Vagina (tissue), 2 donors: ENCODE measurements at regions not wholly inside any gene's neighbourhood (a gene's known extent, or its start where the extent isn't known, plus 50 kb on each side); places are given as distances from the start of the nearest gene placed in this dataset.

Experiments
- DNase-seq, 2 donors: peaks; one replicate each; pipeline ENCODE4 v3.0.0-alpha.2; 2017; ENCODE audit errors: extremely low spot score in 2 of 2
- H3K27ac ChIP-seq: fragments of 200-600 bp; sonication (generic); one replicate; pipeline ENCODE4 v1.5.1; 2019
- H3K27me3 ChIP-seq: fragments of 200-600 bp; sonication (generic); one replicate; pipeline ENCODE4 v1.5.1; 2019
- H3K36me3 ChIP-seq, 2 donors: fragments of 200-600 bp; sonication (generic); one replicate each; pipeline ENCODE4 v1.5.1; 2017 to 2019
- H3K4me1 ChIP-seq: fragments of 200-600 bp; sonication (generic); one replicate; pipeline ENCODE4 v1.5.1; 2019
- H3K4me3 ChIP-seq, 2 donors: fragments of 200-600 bp; sonication (generic); 1 replicate in 1 of 2; 2 replicates in 1 of 2; pipeline ENCODE4 v1.5.1; 2016 to 2019
- H3K9me3 ChIP-seq: fragments of 200-600 bp; sonication (generic); one replicate; pipeline ENCODE4 v1.5.1; 2019
- POLR2A ChIP-seq, 2 donors: fragments of 450-650 bp; IDR thresholded peaks; one replicate each; pipeline ENCODE4 v1.6.1; 2017; ENCODE audit warnings: antibody characterized with exemption in 2 of 2, mild to moderate bottlenecking in 2 of 2, moderate library complexity in 2 of 2
- POLR2AphosphoS5 ChIP-seq, 2 donors: sonication (generic); formaldehyde crosslinking; IDR thresholded peaks; one replicate each; pipeline ENCODE4 v1.9.0; 2017; ENCODE audit warnings: antibody characterized with exemption in 2 of 2, mild to moderate bottlenecking in 2 of 2, low read depth in 1 of 2; ENCODE audit not compliant: insufficient read depth in 1 of 2
- intact Hi-C: fragments of 100-400 bp; cut with DNase I; formaldehyde crosslinking; loops from one replicate; pipeline ENCODE4 v1.15.1; 2023
- TF ChIP-seq, protein P1 (sequence below), 3 experiments: fragments of 450-650 bp in 2 of 3; fragments of 200-600 bp in 1 of 3; sonication (generic) in 1 of 3; IDR thresholded peaks; one replicate each; pipeline ENCODE4 v1.5.1; 2017 to 2019; ENCODE audit warnings: antibody characterized with exemption in 3 of 3, mild to moderate bottlenecking in 2 of 3, moderate library complexity in 2 of 3

DNA sequence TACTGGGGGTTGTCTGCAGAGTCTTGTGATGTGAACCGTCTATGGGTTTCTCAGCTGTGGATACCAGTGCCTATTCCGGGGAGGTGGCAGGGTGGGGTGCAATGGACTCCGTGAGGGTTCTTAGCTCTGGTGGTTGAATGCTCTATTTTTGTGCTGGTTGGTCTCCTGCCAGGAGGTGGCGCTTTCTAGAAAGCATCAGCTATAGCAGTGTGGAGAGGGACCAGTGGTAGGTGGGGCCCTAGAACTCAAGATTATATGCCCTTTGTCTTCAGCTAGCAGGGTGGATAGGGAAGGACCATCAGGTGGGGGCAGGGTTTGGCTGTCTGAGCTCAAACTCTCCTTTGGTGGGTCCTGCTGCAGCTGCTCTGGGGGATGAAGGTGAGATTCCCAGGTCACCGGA is 127.3 kb upstream of the PLD5 start:
- intact Hi-C loops = no loop called here
- H3K27me3 ChIP-seq = no peaks in the 10 kb centered on the region
- no peaks in the 10 kb centered on the region for H3K4me1 ChIP-seq
- no peak overlapping the region for H3K4me3 ChIP-seq
- no peaks in the 10 kb centered on the region for H3K36me3 ChIP-seq
- no peak overlapping the region for H3K27ac ChIP-seq
- H3K9me3 ChIP-seq = no peaks in the 10 kb centered on the region
- TF ChIP-seq POLR2A (IDR thresholded peaks at IDR 0.05) = no peak
- no peak for TF ChIP-seq POLR2AphosphoS5 (IDR thresholded peaks at IDR 0.05; ENCODE audit: insufficient read depth in 1 of 2, low read depth in 1 of 2)
- TF ChIP-seq, protein P1, sequence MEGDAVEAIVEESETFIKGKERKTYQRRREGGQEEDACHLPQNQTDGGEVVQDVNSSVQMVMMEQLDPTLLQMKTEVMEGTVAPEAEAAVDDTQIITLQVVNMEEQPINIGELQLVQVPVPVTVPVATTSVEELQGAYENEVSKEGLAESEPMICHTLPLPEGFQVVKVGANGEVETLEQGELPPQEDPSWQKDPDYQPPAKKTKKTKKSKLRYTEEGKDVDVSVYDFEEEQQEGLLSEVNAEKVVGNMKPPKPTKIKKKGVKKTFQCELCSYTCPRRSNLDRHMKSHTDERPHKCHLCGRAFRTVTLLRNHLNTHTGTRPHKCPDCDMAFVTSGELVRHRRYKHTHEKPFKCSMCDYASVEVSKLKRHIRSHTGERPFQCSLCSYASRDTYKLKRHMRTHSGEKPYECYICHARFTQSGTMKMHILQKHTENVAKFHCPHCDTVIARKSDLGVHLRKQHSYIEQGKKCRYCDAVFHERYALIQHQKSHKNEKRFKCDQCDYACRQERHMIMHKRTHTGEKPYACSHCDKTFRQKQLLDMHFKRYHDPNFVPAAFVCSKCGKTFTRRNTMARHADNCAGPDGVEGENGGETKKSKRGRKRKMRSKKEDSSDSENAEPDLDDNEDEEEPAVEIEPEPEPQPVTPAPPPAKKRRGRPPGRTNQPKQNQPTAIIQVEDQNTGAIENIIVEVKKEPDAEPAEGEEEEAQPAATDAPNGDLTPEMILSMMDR (IDR thresholded peaks at IDR 0.05) = no peak
- DNase-seq = no peak

DNA sequence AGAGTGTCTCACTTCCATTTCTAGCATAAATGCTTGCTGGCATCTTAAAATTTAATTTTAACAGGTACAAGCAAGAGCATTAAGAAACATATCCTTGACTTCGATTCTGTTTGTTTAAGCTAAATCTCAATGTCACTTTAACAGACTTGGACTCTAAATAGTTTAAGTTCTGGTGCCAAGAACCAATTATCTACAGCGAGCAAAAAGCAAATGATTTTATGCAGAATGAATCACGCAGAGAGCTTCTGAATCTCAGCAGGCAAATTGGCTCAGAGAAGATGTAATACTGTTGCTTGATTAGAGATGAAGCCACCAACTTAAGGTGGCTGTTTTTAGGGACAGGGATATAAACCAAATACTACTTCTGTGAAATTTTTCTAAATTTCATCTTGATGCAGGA is 117.0 kb upstream of the PLD5 start:
- Histone ChIP-seq H3K4me1 (no peaks in the 10 kb centered on the region), H3K27ac (no peak overlapping the region), H3K27me3 (no peaks in the 10 kb centered on the region), H3K36me3 (no peaks in the 10 kb centered on the region), H3K4me3 (no peak overlapping the region), H3K9me3 (no peaks in the 10 kb centered on the region)
- TF ChIP-seq, protein P1 (IDR thresholded peaks at IDR 0.05) = no peak
- TF ChIP-seq POLR2AphosphoS5 (IDR thresholded peaks at IDR 0.05; ENCODE audit: insufficient read depth in 1 of 2, low read depth in 1 of 2) (no peak), POLR2A (IDR thresholded peaks at IDR 0.05) (no peak)
- intact Hi-C loops = no loop called here
- DNase-seq = no peak

DNA sequence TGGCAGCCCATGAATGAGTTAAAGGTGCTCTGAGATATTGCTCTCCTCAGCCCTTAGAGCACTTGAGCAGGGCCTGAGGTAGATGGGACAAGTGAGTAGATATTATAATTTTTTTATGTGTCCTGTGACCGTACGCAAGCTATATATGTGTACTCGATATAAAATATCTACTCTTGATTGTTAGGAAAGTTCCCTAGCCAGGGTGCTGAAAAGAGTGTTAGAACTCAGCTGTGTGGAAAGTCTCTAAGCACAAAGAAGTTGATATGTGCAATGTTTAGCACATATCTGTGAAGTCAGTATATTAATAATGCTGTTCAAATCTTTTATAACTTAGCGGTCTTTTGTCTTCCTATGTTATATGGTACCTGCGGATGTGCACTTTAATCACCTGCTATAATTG is 114.6 kb upstream of the PLD5 start:
- intact Hi-C loops = no loop called here
- no peaks in the 10 kb centered on the region for H3K36me3 ChIP-seq
- no peaks in the 10 kb centered on the region for H3K4me1 ChIP-seq
- TF ChIP-seq POLR2A (IDR thresholded peaks at IDR 0.05) (no peak), POLR2AphosphoS5 (IDR thresholded peaks at IDR 0.05; ENCODE audit: insufficient read depth in 1 of 2, low read depth in 1 of 2) (no peak)
- TF ChIP-seq, protein P1 (IDR thresholded peaks at IDR 0.05) = no peak
- no peak for DNase-seq
- H3K27me3 ChIP-seq = no peaks in the 10 kb centered on the region
- H3K27ac ChIP-seq = no peak overlapping the region
- no peaks in the 10 kb centered on the region for H3K9me3 ChIP-seq
- H3K4me3 ChIP-seq = no peak overlapping the region

DNA sequence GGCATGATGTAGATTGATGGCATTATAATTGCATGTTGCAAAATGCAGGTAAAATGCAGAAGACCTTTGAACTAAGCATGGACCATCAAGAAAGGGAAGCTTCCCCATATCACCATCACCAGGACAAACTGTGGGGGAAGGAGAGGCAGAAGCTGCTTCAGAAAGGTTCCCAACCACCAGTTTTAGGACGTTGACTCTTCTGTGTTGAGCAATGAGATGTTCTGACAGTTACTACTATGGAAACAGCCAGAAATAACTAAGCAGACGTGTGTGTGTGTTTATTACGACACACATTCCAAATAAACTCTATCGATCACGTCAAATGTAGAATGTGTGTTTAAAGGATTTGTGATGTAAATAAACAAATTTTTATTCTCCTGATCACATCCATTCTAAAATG is 110.2 kb upstream of the PLD5 start:
- Histone ChIP-seq H3K27me3 (no peaks in the 10 kb centered on the region), H3K36me3 (no peaks in the 10 kb centered on the region), H3K4me1 (no peaks in the 10 kb centered on the region), H3K9me3 (no peaks in the 10 kb centered on the region), H3K27ac (no peak overlapping the region), H3K4me3 (no peak overlapping the region)
- intact Hi-C loops = no loop called here
- DNase-seq = no peak
- TF ChIP-seq, protein P1 (IDR thresholded peaks at IDR 0.05) = no peak
- TF ChIP-seq POLR2AphosphoS5 (IDR thresholded peaks at IDR 0.05; ENCODE audit: insufficient read depth in 1 of 2, low read depth in 1 of 2) = no peak
- TF ChIP-seq POLR2A (IDR thresholded peaks at IDR 0.05) = no peak

DNA sequence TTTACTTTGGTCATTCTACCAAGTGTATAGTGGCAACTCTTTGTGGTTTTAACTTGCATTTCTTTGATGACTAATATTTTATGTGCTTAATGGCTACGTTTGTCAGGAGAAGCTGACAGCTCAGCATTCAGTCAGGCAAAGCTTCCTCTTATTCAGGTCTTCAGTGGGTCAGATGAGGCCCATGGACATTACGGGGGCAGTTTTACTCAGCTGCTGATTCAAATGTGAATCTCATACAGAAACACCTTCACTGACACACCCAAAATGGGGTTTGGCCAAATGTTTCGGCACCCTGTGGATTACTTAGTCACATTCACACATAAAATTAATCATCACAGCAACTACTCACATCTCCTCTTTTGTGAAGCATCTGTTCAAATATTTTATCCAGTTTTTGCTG is 104.9 kb upstream of the PLD5 start:
- Histone ChIP-seq H3K9me3 (no peaks in the 10 kb centered on the region), H3K27me3 (no peaks in the 10 kb centered on the region), H3K4me3 (no peak overlapping the region), H3K4me1 (no peaks in the 10 kb centered on the region), H3K27ac (no peak overlapping the region), H3K36me3 (no peaks in the 10 kb centered on the region)
- TF ChIP-seq POLR2AphosphoS5 (IDR thresholded peaks at IDR 0.05; ENCODE audit: insufficient read depth in 1 of 2, low read depth in 1 of 2) = no peak
- TF ChIP-seq, protein P1 (IDR thresholded peaks at IDR 0.05) = no peak
- TF ChIP-seq POLR2A (IDR thresholded peaks at IDR 0.05) = no peak
- intact Hi-C loops = no loop called here
- no peak for DNase-seq
